Smooth muscle cell (in vitro differentiated cells): ENCODE measurements at regions not wholly inside any gene's neighbourhood (a gene's known extent, or its start where the extent isn't known, plus 50 kb on each side); places are given as distances from the start of the nearest gene placed in this dataset.

Experiments
- DNase-seq: peaks from one replicate; lab custom pipeline; 2025; ENCODE audit not compliant: unreplicated experiment; lab: John Stamatoyannopoulos, UW
- H2AFZ ChIP-seq: fragments of 200-600 bp; sonication (generic); 2 replicates; pipeline ENCODE4 v1.6.0; 2016; ENCODE audit warnings: antibody characterized with exemption, low read depth, mild to moderate bottlenecking
- H3F3A ChIP-seq: fragments of 200-600 bp; sonication (generic); 2 replicates; pipeline ENCODE4 v1.6.0; 2017; ENCODE audit warnings: antibody characterized with exemption, low read depth
- H3K27ac ChIP-seq: fragments of 200-600 bp; sonication (generic); 2 replicates; pipeline ENCODE4 v1.5.1; 2016; ENCODE audit warnings: low read depth, mild to moderate bottlenecking
- H3K27me3 ChIP-seq: fragments of 200-600 bp; sonication (generic); 2 replicates; pipeline ENCODE4 v1.6.1; 2016; ENCODE audit warnings: low read depth, mild to moderate bottlenecking
- H3K36me3 ChIP-seq: fragments of 200-600 bp; sonication (generic); 2 replicates; pipeline ENCODE4 v1.5.1; 2016; ENCODE audit warnings: low read depth
- H3K4me1 ChIP-seq: fragments of 200-600 bp; sonication (generic); 2 replicates; pipeline ENCODE4 v1.5.1; 2016; ENCODE audit warnings: low read depth
- H3K4me2 ChIP-seq: fragments of 200-600 bp; sonication (generic); 2 replicates; pipeline ENCODE4 v1.6.0; 2016; ENCODE audit warnings: mild to moderate bottlenecking
- H3K4me3 ChIP-seq: fragments of 200-600 bp; sonication (generic); 2 replicates; pipeline ENCODE4 v1.5.1; 2016; ENCODE audit warnings: mild to moderate bottlenecking
- H3K79me2 ChIP-seq: fragments of 200-600 bp; sonication (generic); 2 replicates; pipeline ENCODE4 v1.6.0; 2016; ENCODE audit warnings: low read depth, mild to moderate bottlenecking
- H3K9ac ChIP-seq: fragments of 200-600 bp; sonication (generic); 2 replicates; pipeline ENCODE4 v1.6.0; 2016; ENCODE audit warnings: low read depth
- H3K9me3 ChIP-seq: fragments of 200-600 bp; sonication (generic); replicated peaks from 2 replicates; pipeline ENCODE4 v1.5.1; 2016; ENCODE audit warnings: low read depth
- H4K20me1 ChIP-seq: fragments of 200-600 bp; sonication (generic); 2 replicates; pipeline ENCODE4 v1.6.0; 2016; ENCODE audit warnings: low read depth
- WGBS: methylation state at CpG from one replicate; pipeline ENCODE4 v1.1.7; 2016; ENCODE audit warnings: low lambda C conversion rate; 5-methylcytosine and 5-hydroxymethylcytosine counted together
- TF ChIP-seq, protein P1 (sequence below): fragments of 200-600 bp; sonication (generic); IDR thresholded peaks from 2 replicates; pipeline ENCODE4 v1.5.1; 2017; ENCODE audit warnings: borderline replicate concordance, mild to moderate bottlenecking, antibody characterized with exemption; ENCODE audit not compliant: insufficient read depth, poor library complexity, severe bottlenecking

DNA sequence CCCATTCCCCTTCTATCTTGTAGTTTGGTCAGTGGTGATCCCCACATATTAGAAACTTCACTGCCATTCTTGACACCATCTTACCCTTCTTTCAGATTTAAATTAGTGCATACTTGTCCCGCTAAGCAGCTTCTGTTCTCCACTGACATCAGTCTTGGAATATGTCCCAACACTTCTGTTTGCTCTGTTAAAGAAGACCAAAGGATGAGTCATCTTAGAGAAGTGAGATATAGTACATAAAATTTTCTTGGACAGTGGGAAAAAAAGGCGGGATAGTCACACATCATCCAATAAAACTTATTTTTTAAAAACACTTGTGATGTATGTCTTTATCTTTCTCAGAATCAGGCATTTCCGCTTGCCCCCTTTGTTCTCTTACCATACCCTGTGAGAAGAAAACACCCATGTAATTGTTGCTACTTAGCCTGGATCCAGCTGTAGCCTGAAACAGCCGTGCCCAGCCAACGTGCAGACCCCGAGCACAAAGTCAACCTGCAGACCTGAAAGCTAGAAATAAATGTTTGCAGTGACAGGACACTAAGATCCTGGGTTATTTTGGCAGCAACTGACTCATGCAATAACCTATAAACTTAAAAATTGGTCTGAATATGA, 100.1 kb upstream of the PDE3A start:
- Histone ChIP-seq H3K27ac (no peak overlapping the region), H3K4me2 (no peak overlapping the region), H3F3A (no peaks in the 10 kb centered on the region), H3K79me2 (no peaks in the 10 kb centered on the region), H3K36me3 (no peaks in the 10 kb centered on the region), H2AFZ (no peak overlapping the region), H4K20me1 (no peaks in the 10 kb centered on the region), H3K9me3 (no peaks in the 10 kb centered on the region), H3K4me1 (peaks cover 2% of the 10 kb centered on the region), H3K9ac (no peak overlapping the region), H3K4me3 (no peak overlapping the region), H3K27me3 (no peaks in the 10 kb centered on the region)
- TF ChIP-seq, protein P1, sequence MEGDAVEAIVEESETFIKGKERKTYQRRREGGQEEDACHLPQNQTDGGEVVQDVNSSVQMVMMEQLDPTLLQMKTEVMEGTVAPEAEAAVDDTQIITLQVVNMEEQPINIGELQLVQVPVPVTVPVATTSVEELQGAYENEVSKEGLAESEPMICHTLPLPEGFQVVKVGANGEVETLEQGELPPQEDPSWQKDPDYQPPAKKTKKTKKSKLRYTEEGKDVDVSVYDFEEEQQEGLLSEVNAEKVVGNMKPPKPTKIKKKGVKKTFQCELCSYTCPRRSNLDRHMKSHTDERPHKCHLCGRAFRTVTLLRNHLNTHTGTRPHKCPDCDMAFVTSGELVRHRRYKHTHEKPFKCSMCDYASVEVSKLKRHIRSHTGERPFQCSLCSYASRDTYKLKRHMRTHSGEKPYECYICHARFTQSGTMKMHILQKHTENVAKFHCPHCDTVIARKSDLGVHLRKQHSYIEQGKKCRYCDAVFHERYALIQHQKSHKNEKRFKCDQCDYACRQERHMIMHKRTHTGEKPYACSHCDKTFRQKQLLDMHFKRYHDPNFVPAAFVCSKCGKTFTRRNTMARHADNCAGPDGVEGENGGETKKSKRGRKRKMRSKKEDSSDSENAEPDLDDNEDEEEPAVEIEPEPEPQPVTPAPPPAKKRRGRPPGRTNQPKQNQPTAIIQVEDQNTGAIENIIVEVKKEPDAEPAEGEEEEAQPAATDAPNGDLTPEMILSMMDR = no peak
- no peak for DNase-seq
- WGBS = 80% methylated on average over 6 of the region's 6 CpGs

DNA sequence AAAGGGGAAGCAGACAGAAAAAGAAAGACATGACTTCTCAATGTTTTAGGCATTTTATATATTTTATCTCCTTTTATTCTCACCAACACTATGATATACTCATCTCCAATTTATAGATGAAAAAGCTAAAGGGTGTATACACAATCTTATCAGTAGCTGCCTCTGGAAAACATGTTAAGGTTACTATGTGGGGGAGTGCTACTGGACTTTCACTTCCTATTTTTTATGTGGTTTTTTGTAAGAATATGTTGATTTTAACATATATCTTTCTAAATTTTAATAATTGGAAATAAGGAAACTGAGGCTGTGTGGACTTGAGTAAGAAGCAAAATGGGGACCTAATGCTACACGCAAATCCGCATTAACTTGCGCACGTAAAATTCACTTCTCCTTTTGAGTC, 99.6 kb upstream of the PDE3A start:
- no peaks in the 10 kb centered on the region for H3K27me3 ChIP-seq
- no peak overlapping the region for H2AFZ ChIP-seq
- H3K9me3 ChIP-seq = no peaks in the 10 kb centered on the region
- H3K79me2 ChIP-seq = no peaks in the 10 kb centered on the region
- no peaks in the 10 kb centered on the region for H3K36me3 ChIP-seq
- no peak overlapping the region for H3K27ac ChIP-seq
- no peak for DNase-seq
- H4K20me1 ChIP-seq = no peaks in the 10 kb centered on the region
- H3K4me1 ChIP-seq = no peaks in the 10 kb centered on the region
- no peak overlapping the region for H3K4me2 ChIP-seq
- H3F3A ChIP-seq = no peaks in the 10 kb centered on the region
- H3K4me3 ChIP-seq = no peak overlapping the region
- no peak overlapping the region for H3K9ac ChIP-seq
- TF ChIP-seq, protein P1 = no peak
- WGBS = 98% methylated on average over 4 of the region's 4 CpGs

- H3K36me3 ChIP-seq = no peaks in the 10 kb centered on the region
- H3K9ac ChIP-seq = no peak overlapping the region
- no peaks in the 10 kb centered on the region for H3K79me2 ChIP-seq
- no peaks in the 10 kb centered on the region for H3K4me1 ChIP-seq
- TF ChIP-seq, protein P1 = no peak
- no peak overlapping the region for H3K4me3 ChIP-seq
- H4K20me1 ChIP-seq = no peaks in the 10 kb centered on the region
- WGBS = 78% methylated on average over 5 of the region's 5 CpGs
- H3K27me3 ChIP-seq = no peaks in the 10 kb centered on the region
- H2AFZ ChIP-seq = no peak overlapping the region
- H3K27ac ChIP-seq = no peak overlapping the region
- H3K4me2 ChIP-seq = no peak overlapping the region
- no peaks in the 10 kb centered on the region for H3F3A ChIP-seq
- H3K9me3 ChIP-seq = no peaks in the 10 kb centered on the region
- DNase-seq = no peak
These were observed 98.8 kb upstream of the PDE3A start for GRCh38 chr12:20269337-20270067.

DNA sequence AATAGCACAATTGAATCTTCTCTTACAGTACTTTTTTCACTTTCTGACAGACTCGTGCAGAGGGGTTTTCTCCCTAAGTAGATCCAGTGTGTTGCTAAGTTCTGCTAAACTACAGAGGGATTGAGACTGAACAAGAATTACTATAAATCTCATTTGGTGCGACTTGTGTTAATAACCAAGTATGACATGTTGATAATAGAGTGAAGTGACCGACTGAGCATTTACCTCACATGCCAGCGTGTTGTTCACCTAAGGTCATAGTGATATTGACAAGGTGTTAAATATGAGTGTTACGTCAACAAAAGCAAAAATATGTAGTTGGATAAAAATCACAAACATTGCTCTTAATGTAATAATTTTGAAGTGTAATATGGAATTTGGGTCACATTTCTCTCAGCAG, 97.8 kb upstream of the PDE3A start:
- no peaks in the 10 kb centered on the region for H3K9me3 ChIP-seq
- no peaks in the 10 kb centered on the region for H3K79me2 ChIP-seq
- no peaks in the 10 kb centered on the region for H4K20me1 ChIP-seq
- no peak overlapping the region for H3K4me3 ChIP-seq
- no peak overlapping the region for H3K4me2 ChIP-seq
- no peaks in the 10 kb centered on the region for H3F3A ChIP-seq
- 91% methylated on average over 5 of the region's 5 CpGs for WGBS
- no peaks in the 10 kb centered on the region for H3K4me1 ChIP-seq
- no peak for DNase-seq
- TF ChIP-seq, protein P1 = no peak
- no peaks in the 10 kb centered on the region for H3K36me3 ChIP-seq
- no peak overlapping the region for H3K27ac ChIP-seq
- no peaks in the 10 kb centered on the region for H3K27me3 ChIP-seq
- no peak overlapping the region for H2AFZ ChIP-seq
- H3K9ac ChIP-seq = no peak overlapping the region
